Activated CD4-positive, alpha-beta T cell treated with anti-CD3 and anti-CD28 coated beads, Interleukin-10, Interleukin-2, amounts not matched to agents 100 ng/mL and 50 ng/mL, durations not matched to agents 16 hours and 8 hours (primary cell): ENCODE measurements at regions not wholly inside any gene's neighbourhood (a gene's known extent, or its start where the extent isn't known, plus 50 kb on each side); places are given as distances from the start of the nearest gene placed in this dataset.
A peak's percentile ranks its signal among the peaks of the same experiment; 100 is the strongest.

Source experiments
- DNase-seq: peaks from one replicate; pipeline ENCODE4 v3.0.0-alpha.2; 2020

DNA sequence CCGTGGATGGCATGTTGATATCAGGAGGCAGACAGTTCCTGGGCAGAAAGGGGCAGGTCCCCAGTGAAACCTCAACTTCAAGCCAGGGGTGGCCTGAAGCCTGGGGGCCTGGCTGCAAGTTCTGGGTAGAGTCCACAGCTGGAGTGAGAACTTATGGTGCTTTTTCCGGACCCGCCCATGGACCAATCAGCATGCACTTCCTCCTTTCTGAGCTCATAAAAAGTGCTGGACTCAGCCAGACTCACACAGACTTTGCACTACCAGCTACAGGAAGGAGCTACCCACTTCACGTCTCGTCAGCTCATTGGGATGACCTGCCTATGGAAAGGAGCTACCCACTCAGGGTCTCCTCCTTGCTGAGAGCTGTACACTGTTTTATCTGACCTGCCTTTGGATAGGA lies 183.1 kb upstream of the MC4R start:
- no peak for DNase-seq

- DNase-seq: no peak
Measured at GRCh38 chr18:60556326-60556725, 183.8 kb upstream of the MC4R start.

DNA sequence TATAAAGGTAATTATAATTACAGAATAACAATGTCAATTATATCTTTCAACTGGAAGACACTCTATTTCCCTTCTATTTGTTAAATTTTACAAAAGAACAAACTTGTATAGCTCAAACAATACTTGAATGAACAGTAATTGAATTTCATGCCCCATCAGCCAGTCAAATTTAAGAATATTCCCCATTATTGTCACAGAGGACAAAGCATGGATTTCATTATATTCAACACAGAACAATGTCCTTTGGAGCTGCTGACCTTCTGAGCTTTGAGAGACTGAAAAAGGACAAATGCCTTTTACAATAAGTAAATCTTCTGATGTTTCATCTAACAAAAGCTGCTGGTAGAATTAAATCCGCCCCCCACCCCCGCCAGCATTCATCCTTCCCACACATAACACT lies 187.5 kb upstream of the MC4R start:
- DNase-seq: no peak

GRCh38 chr18:60563082-60563481 lies 190.5 kb upstream of the MC4R start:
- DNase-seq: no peak

GRCh38 chr18:60568220-60568619 lies 195.6 kb upstream of the MC4R start:
- no peak for DNase-seq

DNA sequence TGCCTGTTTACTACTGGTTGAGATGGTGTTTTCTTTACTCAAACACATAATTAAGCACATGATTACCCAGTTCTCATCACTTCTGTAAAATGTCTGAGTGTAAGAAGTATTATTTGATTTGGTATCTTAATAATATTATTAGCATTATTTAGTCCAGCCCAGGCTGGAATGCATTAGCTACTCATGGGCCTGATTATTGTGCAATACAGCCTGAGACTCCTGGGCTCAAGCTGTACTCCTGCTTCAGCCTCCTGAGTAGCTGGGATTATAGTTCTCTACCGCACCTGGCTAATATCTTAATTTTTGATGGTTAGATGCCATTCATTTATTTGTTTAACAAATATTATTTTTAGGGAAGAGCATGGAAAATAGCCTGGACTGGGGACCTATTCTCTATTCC lies 197.6 kb upstream of the MC4R start:
- DNase-seq: no peak

DNA sequence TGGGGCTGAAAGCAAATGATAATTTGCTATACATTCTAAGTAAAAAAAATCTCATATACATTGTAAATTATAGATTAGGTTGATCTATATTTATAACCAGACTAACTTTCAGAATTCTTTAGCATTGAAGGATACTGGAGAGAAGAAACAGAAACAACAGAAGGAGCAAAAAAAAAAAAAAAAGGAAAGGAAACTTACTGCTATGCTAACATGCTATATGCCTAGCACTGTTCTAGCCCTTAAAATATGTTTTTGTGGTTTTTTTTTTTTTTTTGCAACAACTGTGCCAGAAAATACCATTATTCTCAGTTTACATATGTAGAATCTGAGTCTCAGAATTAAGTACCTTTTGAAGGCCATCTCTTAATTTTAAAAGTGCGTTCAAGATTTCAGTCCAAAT lies 204.9 kb upstream of the MC4R start:
- DNase-seq: no peak

- no peak for DNase-seq
Measured at GRCh38 chr18:60585670-60586069, 213.1 kb upstream of the MC4R start.

DNA sequence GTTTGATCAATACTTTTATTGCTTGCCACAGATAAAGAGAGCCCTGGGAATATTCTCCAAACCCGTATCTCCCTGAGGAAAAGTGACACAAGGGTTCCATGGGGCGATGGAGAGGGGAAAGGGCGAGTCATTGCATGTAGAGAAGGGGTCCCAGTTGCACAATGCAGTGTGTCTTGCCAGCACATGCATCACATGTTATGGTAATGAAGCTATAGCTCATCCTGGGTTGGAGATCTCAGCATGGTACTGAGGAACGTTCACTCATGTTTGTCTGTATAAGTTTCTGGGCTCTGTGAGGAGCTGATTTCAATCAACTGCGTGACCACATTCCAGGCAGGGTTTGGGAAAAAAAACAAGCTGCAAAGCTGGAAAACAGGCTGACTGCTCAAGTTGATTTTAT lies 220.7 kb upstream of the MC4R start:
- no peak for DNase-seq

- peak; percentile 31 for DNase-seq
Measured at GRCh38 chr18:60596928-60597327, 224.4 kb upstream of the MC4R start.

- DNase-seq: no peak
Measured at GRCh38 chr18:60599267-60599666, 226.7 kb upstream of the MC4R start.

DNA sequence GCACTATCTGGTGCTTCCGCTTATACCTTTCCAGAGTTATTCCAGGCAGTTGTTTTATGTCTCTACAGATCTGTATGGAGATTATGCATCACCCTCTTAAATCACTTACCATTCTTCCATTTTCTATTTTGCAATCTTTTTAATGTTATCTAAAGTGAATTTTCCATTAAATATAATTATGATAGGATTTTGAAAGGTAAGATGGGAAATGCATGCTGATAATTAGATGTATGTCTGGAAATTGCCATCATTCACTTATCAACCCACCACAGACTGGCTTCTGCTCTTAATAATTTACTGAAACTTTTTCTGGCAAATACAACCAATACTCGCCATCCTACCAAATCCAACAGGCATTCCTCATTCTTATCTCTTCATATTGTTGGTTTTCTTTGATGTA lies 227.4 kb upstream of the MC4R start:
- DNase-seq: no peak

DNA sequence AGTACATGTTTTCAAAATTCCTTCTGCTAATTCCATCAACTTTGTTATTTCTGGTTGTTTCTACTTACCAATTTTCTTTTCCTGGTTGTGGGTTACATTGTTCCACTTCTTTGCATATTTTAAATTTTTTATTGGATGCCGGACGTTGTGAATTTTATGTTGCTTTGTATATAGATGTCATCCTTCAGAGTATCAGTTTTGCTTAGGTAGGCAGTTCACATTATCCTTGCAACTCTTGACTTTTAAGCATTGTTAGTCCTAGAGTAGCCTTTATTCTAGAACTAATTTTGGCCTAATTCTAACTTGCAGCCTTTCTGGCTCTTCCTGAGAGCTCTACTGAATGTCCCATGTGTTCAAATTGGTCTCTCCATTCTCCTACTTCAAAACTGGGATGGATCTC lies 228.7 kb upstream of the MC4R start:
- no peak for DNase-seq

DNA sequence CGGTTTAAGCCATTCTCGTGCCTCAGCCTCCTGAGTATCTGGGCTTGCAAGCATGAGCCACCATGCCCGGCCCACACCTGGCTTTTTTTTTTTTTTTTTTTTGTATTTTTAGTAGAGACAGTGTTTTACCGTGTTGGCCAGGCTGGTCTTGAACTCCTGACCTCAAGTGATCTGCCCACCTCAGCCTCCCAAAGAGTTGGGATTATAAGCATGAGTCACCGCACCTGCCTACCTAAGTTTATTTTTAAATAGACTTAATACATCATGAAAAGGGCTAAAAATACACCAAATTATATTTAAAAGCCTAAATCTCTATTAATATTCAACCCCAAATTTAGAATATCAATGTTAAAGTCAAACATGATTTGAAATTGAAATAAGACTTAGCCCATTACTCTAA lies 250.8 kb upstream of the MC4R start:
- DNase-seq: no peak

DNA sequence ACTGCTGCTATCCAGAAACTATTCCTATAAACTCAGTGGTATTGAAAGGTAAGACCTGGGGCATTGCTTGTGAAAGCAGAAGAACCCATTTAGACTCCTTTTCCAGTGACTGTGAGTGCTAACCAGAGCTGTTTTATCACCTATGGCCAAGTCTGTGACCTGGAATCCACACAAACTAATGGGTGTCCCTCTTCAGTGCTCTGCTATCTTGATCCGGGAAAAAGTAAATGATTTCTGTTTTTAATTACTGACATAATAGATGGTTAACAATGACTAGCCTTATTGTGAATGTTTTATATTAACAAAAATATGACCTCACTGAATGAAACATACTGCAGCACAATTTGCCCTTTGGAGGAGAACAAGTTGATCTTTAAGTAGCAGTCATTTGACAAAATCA lies 251.6 kb upstream of the MC4R start:
- no peak for DNase-seq

GRCh38 chr18:60639836-60640235 lies 267.3 kb upstream of the MC4R start:
- no peak for DNase-seq

GRCh38 chr18:60643009-60643408 lies 270.4 kb upstream of the MC4R start:
- no peak for DNase-seq

GRCh38 chr18:60646725-60647124 lies 274.1 kb upstream of the MC4R start:
- DNase-seq: no peak

- no peak for DNase-seq
Measured at GRCh38 chr18:60649107-60649506, 276.5 kb upstream of the MC4R start.

GRCh38 chr18:60649842-60650536 lies 277.4 kb upstream of the MC4R start:
- DNase-seq: no peak

- DNase-seq: no peak
Measured at GRCh38 chr18:60654298-60654697, 281.7 kb upstream of the MC4R start.

DNA sequence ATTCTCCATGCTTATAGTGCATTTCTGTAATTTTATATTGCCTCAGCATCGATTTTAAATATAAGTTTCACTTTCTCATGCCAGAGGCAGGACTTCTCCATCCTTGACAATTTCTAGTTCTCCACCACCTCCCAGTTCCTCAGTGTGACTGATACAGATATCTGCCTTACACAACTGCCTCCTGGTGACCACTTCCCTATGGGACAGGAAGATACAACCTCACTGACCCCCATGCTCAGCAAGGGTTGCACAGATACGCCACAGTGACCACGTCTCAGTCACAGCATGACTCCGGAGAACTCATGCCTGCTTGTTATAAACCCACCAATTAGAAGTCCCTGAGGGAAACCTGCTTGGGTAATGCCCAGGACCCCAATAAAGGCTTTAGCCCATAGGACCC lies 284.0 kb upstream of the MC4R start:
- DNase-seq: no peak

DNA sequence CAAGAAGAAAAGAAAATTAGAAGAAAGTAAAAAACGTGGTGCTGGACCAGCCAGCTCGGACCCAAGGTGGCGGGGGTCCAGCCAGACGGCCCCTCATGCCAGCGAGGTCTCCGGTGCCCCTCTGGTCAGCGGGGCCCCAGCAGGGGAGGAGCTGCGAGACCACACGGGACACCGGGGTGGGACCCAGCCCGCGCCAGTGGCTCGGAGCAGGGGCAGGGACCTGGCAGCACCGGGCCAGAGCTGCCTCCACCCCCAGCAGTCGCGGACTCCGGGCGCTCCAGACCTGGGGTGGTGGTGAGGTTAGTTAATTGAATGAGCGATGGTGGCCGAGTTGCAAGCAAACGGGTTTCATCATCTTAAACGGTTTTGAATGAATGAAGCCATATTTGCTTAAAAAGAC lies 289.9 kb upstream of the MC4R start:
- no peak for DNase-seq

- no peak for DNase-seq
Measured at GRCh38 chr18:60663060-60663989, 290.8 kb upstream of the MC4R start.

- no peak for DNase-seq
Measured at GRCh38 chr18:60664736-60665135, 292.2 kb upstream of the MC4R start.
